Cardiac fibroblast (primary cell): ENCODE measurements at regions not wholly inside any gene's neighbourhood (a gene's known extent, or its start where the extent isn't known, plus 50 kb on each side); places are given as distances from the start of the nearest gene placed in this dataset.
A peak's percentile ranks its signal among the peaks of the same experiment; 100 is the strongest.
"Not testable (repeated sequence)": the region's sequence is repeated elsewhere in the genome, so short reads cannot be mapped to it uniquely, and the experiment has no call there.

Experiments
- DNase-seq, 2 donors: peaks; one replicate each; pipeline versions ENCODE4 v3.0.0 to v3.0.0-alpha.2; 2010; ENCODE audit warnings: low read depth in 2 of 2
- H3K4me3 ChIP-seq, 2 donors: replicated peaks in 1 of 2; 1 replicate in 1 of 2; 2 replicates in 1 of 2; pipeline ENCODE4 v1.5.1; 2011; ENCODE audit warnings: low read depth in 2 of 2, low read length in 2 of 2, mild to moderate bottlenecking in 2 of 2, moderate library complexity in 1 of 2
- TF ChIP-seq, protein P1 (sequence below): IDR thresholded peaks from one replicate; pipeline ENCODE4 v1.5.1; 2011; ENCODE audit warnings: low read depth, mild to moderate bottlenecking, low read length, inconsistent platforms

DNA sequence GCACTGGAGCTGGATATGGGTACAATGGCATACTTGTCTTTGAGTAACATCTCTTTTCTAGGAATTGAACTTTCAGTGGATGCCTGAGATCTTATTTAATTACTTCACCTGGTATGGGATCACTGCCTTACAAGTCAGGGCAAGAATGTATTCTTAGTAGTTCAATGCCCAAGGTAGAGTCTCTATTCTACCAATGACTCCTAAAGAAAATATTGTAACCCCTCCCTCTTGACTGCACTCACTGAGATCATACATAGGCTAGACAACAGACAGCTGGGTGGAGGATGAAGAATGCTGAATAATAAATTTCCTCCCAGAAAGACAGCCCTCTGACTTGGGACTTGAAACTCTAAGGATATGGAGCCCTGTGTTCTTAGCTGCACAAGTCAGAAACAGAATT is 1216.3 kb upstream of the ACO1 start:
- no peak overlapping the region for H3K4me3 ChIP-seq
- TF ChIP-seq, protein P1, sequence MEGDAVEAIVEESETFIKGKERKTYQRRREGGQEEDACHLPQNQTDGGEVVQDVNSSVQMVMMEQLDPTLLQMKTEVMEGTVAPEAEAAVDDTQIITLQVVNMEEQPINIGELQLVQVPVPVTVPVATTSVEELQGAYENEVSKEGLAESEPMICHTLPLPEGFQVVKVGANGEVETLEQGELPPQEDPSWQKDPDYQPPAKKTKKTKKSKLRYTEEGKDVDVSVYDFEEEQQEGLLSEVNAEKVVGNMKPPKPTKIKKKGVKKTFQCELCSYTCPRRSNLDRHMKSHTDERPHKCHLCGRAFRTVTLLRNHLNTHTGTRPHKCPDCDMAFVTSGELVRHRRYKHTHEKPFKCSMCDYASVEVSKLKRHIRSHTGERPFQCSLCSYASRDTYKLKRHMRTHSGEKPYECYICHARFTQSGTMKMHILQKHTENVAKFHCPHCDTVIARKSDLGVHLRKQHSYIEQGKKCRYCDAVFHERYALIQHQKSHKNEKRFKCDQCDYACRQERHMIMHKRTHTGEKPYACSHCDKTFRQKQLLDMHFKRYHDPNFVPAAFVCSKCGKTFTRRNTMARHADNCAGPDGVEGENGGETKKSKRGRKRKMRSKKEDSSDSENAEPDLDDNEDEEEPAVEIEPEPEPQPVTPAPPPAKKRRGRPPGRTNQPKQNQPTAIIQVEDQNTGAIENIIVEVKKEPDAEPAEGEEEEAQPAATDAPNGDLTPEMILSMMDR: no peak
- DNase-seq: no peak

- no peak for DNase-seq
- TF ChIP-seq, protein P1: no peak
- no peak overlapping the region for H3K4me3 ChIP-seq
Observed at GRCh38 chr9:31174681-31175080, 1209.8 kb upstream of the ACO1 start.

DNA sequence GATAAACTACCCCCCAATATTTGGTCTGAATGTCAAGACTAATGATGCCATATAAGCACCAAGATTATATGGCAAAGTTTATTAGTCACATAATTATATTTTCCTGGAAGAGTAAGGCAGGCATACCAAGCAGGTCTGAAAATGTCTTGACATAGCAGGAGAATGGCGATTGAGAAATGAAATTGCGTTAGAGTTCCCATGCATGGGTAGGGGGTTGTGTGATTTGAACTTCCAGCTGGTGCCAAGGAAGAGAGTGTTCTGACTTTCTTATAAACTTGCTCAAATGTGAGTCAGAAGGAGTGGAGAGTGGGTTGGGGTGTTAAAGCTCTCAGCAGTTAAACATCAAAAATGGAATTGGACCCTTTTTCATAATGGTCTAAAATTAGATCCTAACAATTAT is 1200.6 kb upstream of the ACO1 start:
- no peak overlapping the region for H3K4me3 ChIP-seq
- peak in 1 of 2 donors; percentile 6 for DNase-seq
- TF ChIP-seq, protein P1: no peak

DNA sequence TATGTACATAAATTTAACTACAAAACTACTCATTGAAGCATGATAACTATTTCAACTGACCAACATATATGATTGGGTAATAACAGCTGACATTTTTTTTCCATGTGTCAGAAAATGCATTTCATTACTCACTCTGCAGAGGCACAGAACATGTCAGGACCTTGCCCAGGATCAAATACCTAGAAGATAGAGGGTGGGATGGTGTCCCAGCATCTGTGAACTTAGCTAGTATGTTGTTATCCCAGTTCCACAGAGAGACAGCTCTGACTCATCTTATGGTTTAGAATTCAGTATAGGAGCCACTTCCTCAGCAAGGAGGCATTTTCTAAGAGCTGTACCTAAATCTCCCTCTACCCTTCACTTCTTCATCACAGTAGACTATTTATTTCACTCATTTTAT is 1198.6 kb upstream of the ACO1 start:
- TF ChIP-seq, protein P1: no peak
- peak; percentile 2 to 65 for DNase-seq
- no peak overlapping the region for H3K4me3 ChIP-seq

GRCh38 chr9:31188496-31188895 is 1195.9 kb upstream of the ACO1 start:
- TF ChIP-seq, protein P1: no peak
- DNase-seq: no peak
- no peak overlapping the region for H3K4me3 ChIP-seq

DNA sequence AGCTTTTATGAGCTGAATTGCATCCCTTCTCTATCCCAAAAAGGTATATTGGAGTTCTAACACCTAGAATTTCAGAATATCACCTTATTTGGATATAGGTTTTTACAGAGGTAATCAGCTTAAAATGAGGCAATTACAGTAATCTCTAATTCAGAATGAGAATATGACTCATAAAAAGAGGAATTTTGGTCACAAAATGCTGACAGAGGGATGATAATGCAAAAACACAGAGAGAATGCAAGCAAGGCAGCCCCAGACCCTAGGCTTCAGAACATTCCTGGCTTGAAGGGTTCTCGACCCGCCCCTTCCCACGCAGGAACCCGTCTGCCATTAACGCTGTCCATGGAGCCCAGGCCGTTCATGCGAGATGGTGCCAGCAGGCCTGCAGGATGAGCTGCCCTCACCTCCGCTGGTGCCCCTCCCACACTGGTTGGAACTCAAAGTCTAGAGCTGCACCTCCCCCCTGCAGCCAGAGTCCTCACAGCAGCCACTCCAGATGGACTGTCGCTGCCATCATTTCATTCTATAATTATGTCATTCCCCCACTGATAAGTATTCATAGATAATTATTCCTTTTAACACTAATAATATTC is 1173.4 kb upstream of the ACO1 start:
- peak in 1 of 2 donors; percentile 30 for DNase-seq
- TF ChIP-seq, protein P1: no peak
- H3K4me3 ChIP-seq: no peak overlapping the region

GRCh38 chr9:31229976-31230375 is 1154.5 kb upstream of the ACO1 start:
- not testable (repeated sequence) for DNase-seq, H3K4me3 ChIP-seq
